ENCODE measurements at regions not wholly inside any gene's neighbourhood (a gene's known extent, or its start where the extent isn't known, plus 50 kb on each side); places are given as distances from the start of the nearest gene placed in this dataset.
"Not testable (repeated sequence)": the region's sequence is repeated elsewhere in the genome, so short reads cannot be mapped to it uniquely, and the experiment has no call there.

- no peak for DNase-seq
Measured at GRCh38 chr1:209155546-209155945, 428.0 kb upstream of the CAMK1G start.

- no peak for DNase-seq
Measured at GRCh38 chr1:209156991-209157390, 426.5 kb upstream of the CAMK1G start.

GRCh38 chr1:209157546-209158249 is 425.8 kb upstream of the CAMK1G start:
- DNase-seq = no peak

- DNase-seq = no peak
Measured at GRCh38 chr1:209158851-209159250, 424.7 kb upstream of the CAMK1G start.

- no peak for DNase-seq
Measured at GRCh38 chr1:209160230-209160629, 423.3 kb upstream of the CAMK1G start.

- DNase-seq = no peak
Measured at GRCh38 chr1:209162651-209163050, 420.9 kb upstream of the CAMK1G start.

GRCh38 chr1:209168204-209168603 is 415.3 kb upstream of the CAMK1G start:
- DNase-seq = no peak

- no peak for DNase-seq
Measured at GRCh38 chr1:209171151-209171550, 412.4 kb upstream of the CAMK1G start.

GRCh38 chr1:209172286-209172685 is 411.2 kb upstream of the CAMK1G start:
- DNase-seq = no peak

GRCh38 chr1:209172792-209173542 is 410.5 kb upstream of the CAMK1G start:
- DNase-seq = not testable (repeated sequence)

- DNase-seq = not testable (repeated sequence)
Measured at GRCh38 chr1:209173796-209174195, 409.7 kb upstream of the CAMK1G start.

- DNase-seq = peak; percentile 20
Measured at GRCh38 chr1:209176866-209177430, 406.6 kb upstream of the CAMK1G start.

- DNase-seq = no peak
Measured at GRCh38 chr1:209183195-209183594, 400.3 kb upstream of the CAMK1G start.

- no peak for DNase-seq
Measured at GRCh38 chr1:209187589-209187988, 395.9 kb upstream of the CAMK1G start.

- no peak for DNase-seq
Measured at GRCh38 chr1:209190591-209191261, 392.8 kb upstream of the CAMK1G start.

- no peak for DNase-seq
Measured at GRCh38 chr1:209191262-209191634, 392.3 kb upstream of the CAMK1G start.

- no peak for DNase-seq
Measured at GRCh38 chr1:209196140-209196539, 387.4 kb upstream of the CAMK1G start.

GRCh38 chr1:209198961-209199750 is 384.4 kb upstream of the CAMK1G start:
- DNase-seq = no peak

- no peak for DNase-seq
Measured at GRCh38 chr1:209199822-209200221, 383.7 kb upstream of the CAMK1G start.

- DNase-seq = not testable (repeated sequence)
Measured at GRCh38 chr1:209202321-209202720, 381.2 kb upstream of the CAMK1G start.

GRCh38 chr1:209202830-209203532 is 380.5 kb upstream of the CAMK1G start:
- peak; percentile 59 for DNase-seq

GRCh38 chr1:209203533-209203895 is 380.0 kb upstream of the CAMK1G start:
- DNase-seq = no peak

All from NCI-H1105 treated with DMSO at 0.1 percent for 48 hours (cell line).